AG04449 (cell line): ENCODE measurements at regions not wholly inside any gene's neighbourhood (a gene's known extent, or its start where the extent isn't known, plus 50 kb on each side); places are given as distances from the start of the nearest gene placed in this dataset.

Experiments
- CTCF ChIA-PET: fragments of 350-600 bp; formaldehyde crosslinking; extraction: SDS; loops from one replicate; lab custom pipeline; 2021; ENCODE audit warnings: antibody characterized with exemption; lab: Yijun Ruan, JAX
- POLR2A ChIA-PET: fragments of 400-600, 350-600 bp; formaldehyde crosslinking; extraction: SDS; loops from one replicate; lab custom pipeline; 2020; ENCODE audit warnings: antibody characterized with exemption, inconsistent platforms; lab: Yijun Ruan, JAX
- DNase-seq: peaks from one replicate; pipeline ENCODE4 v3.0.0-alpha.2; 2010; ENCODE audit warnings: low read depth, low spot score
- H3K4me3 ChIP-seq: 2 replicates; pipeline ENCODE4 v1.5.1; 2011; ENCODE audit warnings: low read depth, mild to moderate bottlenecking, control low read depth, low read length
- CTCF ChIP-seq: IDR thresholded peaks from one replicate; pipeline ENCODE4 v1.5.1; 2011; ENCODE audit warnings: mild to moderate bottlenecking, moderate library complexity, low read length, control low read depth, inconsistent platforms; ENCODE audit not compliant: insufficient read depth; ENCODE audit errors: missing control alignments

- CTCF ChIA-PET: no interaction called here
- no peak overlapping the region for H3K4me3 ChIP-seq
- TF ChIP-seq CTCF: no peak
- POLR2A ChIA-PET: no interaction called here
- no peak for DNase-seq
These were observed 99.2 kb upstream of the TNR start for GRCh38 chr1:175842550-175842949.

GRCh38 chr1:175841738-175842187 lies 98.4 kb upstream of the TNR start:
- TF ChIP-seq CTCF: no peak
- no peak overlapping the region for H3K4me3 ChIP-seq
- POLR2A ChIA-PET: no interaction called here
- CTCF ChIA-PET: no interaction called here
- no peak for DNase-seq

GRCh38 chr1:175840787-175841186 lies 97.4 kb upstream of the TNR start:
- H3K4me3 ChIP-seq: no peak overlapping the region
- POLR2A ChIA-PET: no interaction called here
- CTCF ChIA-PET: no interaction called here
- TF ChIP-seq CTCF: no peak
- DNase-seq: no peak

GRCh38 chr1:175839779-175840669 lies 96.6 kb upstream of the TNR start:
- no peak overlapping the region for H3K4me3 ChIP-seq
- CTCF ChIA-PET: interaction anchor here (0.6 kb wide), 1 partner anchor 133 kb away, joined by 4 read pairs; no protein-coding TSS in a partner anchor
- no peak for TF ChIP-seq CTCF
- POLR2A ChIA-PET: no interaction called here
- DNase-seq: no peak

GRCh38 chr1:175834597-175834996 lies 91.2 kb upstream of the TNR start:
- POLR2A ChIA-PET: no interaction called here
- TF ChIP-seq CTCF: no peak
- DNase-seq: no peak
- no peak overlapping the region for H3K4me3 ChIP-seq
- CTCF ChIA-PET: no interaction called here

GRCh38 chr1:175833951-175834350 lies 90.6 kb upstream of the TNR start:
- ChIA-PET POLR2A (no interaction called here), CTCF (no interaction called here)
- no peak overlapping the region for H3K4me3 ChIP-seq
- no peak for TF ChIP-seq CTCF
- no peak for DNase-seq
